ENCODE measurements at regions not wholly inside any gene's neighbourhood (a gene's known extent, or its start where the extent isn't known, plus 50 kb on each side); places are given as distances from the start of the nearest gene placed in this dataset.

DNA sequence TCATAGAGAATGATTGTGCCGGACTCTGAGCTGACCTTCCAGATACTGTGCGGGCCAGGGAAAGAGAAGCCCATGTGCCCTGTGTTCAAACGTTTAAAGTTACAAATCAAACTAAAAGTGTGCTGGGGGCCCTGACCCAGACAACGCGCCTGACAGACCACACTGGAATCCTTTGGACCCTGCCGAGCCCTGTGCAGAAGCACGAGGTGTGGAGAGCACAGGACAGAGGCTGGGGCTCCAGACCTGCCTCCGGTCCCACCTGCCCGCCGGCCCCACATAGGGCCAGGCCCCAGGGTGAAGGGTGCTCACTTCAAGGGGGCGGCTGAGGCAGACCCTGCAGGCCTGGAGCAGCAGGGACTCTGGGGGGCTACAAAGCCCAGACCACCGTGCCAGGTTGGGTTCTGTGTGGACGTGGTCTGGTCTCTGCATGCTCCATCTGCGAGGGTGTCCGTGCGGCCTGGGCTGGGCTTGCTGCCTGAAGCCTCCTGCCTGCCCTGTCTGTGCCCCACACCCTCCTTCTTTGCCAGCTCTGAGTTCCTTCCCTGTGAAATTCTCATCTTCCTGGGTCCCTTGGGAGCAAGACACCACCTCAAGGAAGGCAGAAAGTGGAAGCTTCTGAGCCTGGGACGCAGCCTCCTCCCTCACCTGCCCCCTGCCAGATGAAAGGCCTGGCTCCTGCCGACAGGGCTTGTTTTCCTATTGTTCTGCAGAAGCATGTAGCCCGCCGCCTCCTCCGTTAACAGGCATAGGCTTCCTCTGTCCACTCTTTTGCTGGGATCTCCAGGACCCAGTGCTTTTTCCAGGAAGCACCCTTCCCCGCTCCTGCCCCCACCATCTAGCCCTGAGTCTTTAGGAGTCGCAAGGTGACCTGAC is 186.2 kb downstream of the ERMARD start:
- WGBS (ENCODE audit: low lambda C conversion rate) = 66% methylated on average over 14 of the region's 23 CpGs
- no peak for DNase-seq
- no peak overlapping the region for H3K4me2 ChIP-seq
- H3K9ac ChIP-seq = no peak overlapping the region
- ChIA-PET POLR2A (no interaction called here), CTCF (no interaction called here)
- H3F3A ChIP-seq (replicated peaks; ENCODE audit: insufficient read depth) = no peaks in the 10 kb centered on the region
- TF ChIP-seq RXRA (IDR thresholded peaks at IDR 0.05; ENCODE audit: borderline replicate concordance, low read depth) = no peak
- TF ChIP-seq, protein P1, sequence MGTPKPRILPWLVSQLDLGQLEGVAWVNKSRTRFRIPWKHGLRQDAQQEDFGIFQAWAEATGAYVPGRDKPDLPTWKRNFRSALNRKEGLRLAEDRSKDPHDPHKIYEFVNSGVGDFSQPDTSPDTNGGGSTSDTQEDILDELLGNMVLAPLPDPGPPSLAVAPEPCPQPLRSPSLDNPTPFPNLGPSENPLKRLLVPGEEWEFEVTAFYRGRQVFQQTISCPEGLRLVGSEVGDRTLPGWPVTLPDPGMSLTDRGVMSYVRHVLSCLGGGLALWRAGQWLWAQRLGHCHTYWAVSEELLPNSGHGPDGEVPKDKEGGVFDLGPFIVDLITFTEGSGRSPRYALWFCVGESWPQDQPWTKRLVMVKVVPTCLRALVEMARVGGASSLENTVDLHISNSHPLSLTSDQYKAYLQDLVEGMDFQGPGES (IDR thresholded peaks at IDR 0.05; ENCODE audit: low read depth, low read length) = no peak
- H3K36me3 ChIP-seq (replicated peaks in 1 of 2; ENCODE audit: control insufficient read depth in 1 of 2, insufficient read depth in 2 of 2, low read length in 1 of 2) = no peaks in the 10 kb centered on the region
- no peak overlapping the region for H3K4me3 ChIP-seq (ENCODE audit: low read depth in 2 of 2, low read length in 1 of 2)
- H3K9me2 ChIP-seq = no peaks in the 10 kb centered on the region
- H3K4me1 ChIP-seq (ENCODE audit: control insufficient read depth in 1 of 2, insufficient read depth in 2 of 2, low read depth in 1 of 2, low read length in 1 of 2) = peaks cover 0 to 37% of the 10 kb centered on the region in 2 experiments; a peak in 1 of 4 replicates
- H3K79me2 ChIP-seq (ENCODE audit: insufficient read depth) = no peaks in the 10 kb centered on the region
- H3K27me3 ChIP-seq (ENCODE audit: insufficient read depth) = no peaks in the 10 kb centered on the region
- no peak overlapping the region for H3K27ac ChIP-seq (ENCODE audit: low read depth in 2 of 2, low read length in 1 of 2)
- no peaks in the 10 kb centered on the region for H4K20me1 ChIP-seq (ENCODE audit: insufficient read depth)
- no peaks in the 10 kb centered on the region for H3K9me3 ChIP-seq
- H2AFZ ChIP-seq (ENCODE audit: low read depth) = no peak overlapping the region

DNA sequence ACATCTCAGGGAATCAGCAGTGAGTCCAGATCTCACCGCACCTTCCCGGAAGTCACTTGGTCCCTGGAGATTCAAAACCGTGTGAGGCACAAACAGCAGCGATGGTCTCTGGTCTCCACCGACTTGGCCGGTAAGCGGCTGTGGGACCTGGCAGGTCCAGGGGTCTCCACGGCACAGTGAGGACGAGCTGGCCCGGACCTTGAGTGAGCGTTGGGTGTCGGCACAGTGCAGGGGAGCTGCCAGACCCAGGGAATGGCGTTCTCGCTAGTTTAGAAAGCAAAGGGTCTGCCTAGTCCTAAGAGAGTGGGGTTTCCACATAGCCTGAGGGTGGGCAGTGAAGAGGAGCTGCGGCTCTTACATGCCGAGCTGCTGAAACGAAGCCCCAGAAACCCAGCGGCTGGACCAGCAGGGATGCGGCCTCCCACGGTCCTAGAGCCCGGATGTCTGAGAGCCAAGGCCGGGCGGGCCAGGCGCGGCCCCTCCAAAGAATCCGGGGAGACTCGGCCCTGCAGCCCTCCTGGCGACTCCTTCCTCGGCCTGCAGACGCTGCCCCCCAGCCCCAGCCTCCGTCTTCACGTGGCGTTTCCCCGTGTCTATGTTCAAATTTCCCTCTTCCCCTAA is 185.0 kb downstream of the ERMARD start:
- no peaks in the 10 kb centered on the region for H3K79me2 ChIP-seq (ENCODE audit: insufficient read depth)
- ChIA-PET CTCF (interaction anchor here (0.7 kb wide), 1 partner anchor 105 kb away, joined by 3 read pairs; no protein-coding TSS in a partner anchor), POLR2A (no interaction called here)
- no peaks in the 10 kb centered on the region for H3K36me3 ChIP-seq (replicated peaks in 1 of 2; ENCODE audit: control insufficient read depth in 1 of 2, insufficient read depth in 2 of 2, low read length in 1 of 2)
- H3K27me3 ChIP-seq (ENCODE audit: insufficient read depth) = no peaks in the 10 kb centered on the region
- peaks cover 0 to 33% of the 10 kb centered on the region in 2 experiments; a peak in 1 of 4 replicates for H3K4me1 ChIP-seq (ENCODE audit: control insufficient read depth in 1 of 2, insufficient read depth in 2 of 2, low read depth in 1 of 2, low read length in 1 of 2)
- no peak overlapping the region for H3K9ac ChIP-seq
- no peak overlapping the region for H2AFZ ChIP-seq (ENCODE audit: low read depth)
- no peak overlapping the region for H3K27ac ChIP-seq (ENCODE audit: low read depth in 2 of 2, low read length in 1 of 2)
- WGBS (ENCODE audit: low lambda C conversion rate) = 65% methylated on average over 10 of the region's 34 CpGs
- H3K9me3 ChIP-seq = no peaks in the 10 kb centered on the region
- no peak for DNase-seq
- H3K4me2 ChIP-seq = no peak overlapping the region
- H4K20me1 ChIP-seq (ENCODE audit: insufficient read depth) = no peaks in the 10 kb centered on the region
- H3K4me3 ChIP-seq (ENCODE audit: low read depth in 2 of 2, low read length in 1 of 2) = no peak overlapping the region
- TF ChIP-seq EZH2phosphoT487 (IDR thresholded peaks at IDR 0.05; ENCODE audit: borderline replicate concordance, low read depth) = no peak
- TF ChIP-seq NRF1 (IDR thresholded peaks at IDR 0.05; ENCODE audit: low read depth, low read length) = no peak
- TF ChIP-seq TEAD4 (IDR thresholded peaks at IDR 0.05; ENCODE audit: borderline replicate concordance, insufficient read depth) = no peak
- no peak for TF ChIP-seq RFX5 (IDR thresholded peaks at IDR 0.05; ENCODE audit: low read length)
- TF ChIP-seq RXRA (IDR thresholded peaks at IDR 0.05; ENCODE audit: borderline replicate concordance, low read depth) = no peak
- no peak for TF ChIP-seq RCOR1 (IDR thresholded peaks at IDR 0.05; ENCODE audit: low read length)
- TF ChIP-seq FOSL2 (IDR thresholded peaks at IDR 0.05; ENCODE audit: borderline replicate concordance, low read depth) = no peak
- TF ChIP-seq POLR2AphosphoS5 (IDR thresholded peaks at IDR 0.05; ENCODE audit: low read depth, low read length) = no peak
- TF ChIP-seq, protein P2, sequence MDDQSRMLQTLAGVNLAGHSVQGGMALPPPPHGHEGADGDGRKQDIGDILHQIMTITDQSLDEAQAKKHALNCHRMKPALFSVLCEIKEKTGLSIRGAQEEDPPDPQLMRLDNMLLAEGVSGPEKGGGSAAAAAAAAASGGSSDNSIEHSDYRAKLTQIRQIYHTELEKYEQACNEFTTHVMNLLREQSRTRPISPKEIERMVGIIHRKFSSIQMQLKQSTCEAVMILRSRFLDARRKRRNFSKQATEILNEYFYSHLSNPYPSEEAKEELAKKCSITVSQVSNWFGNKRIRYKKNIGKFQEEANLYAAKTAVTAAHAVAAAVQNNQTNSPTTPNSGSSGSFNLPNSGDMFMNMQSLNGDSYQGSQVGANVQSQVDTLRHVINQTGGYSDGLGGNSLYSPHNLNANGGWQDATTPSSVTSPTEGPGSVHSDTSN (IDR thresholded peaks at IDR 0.05) = no peak
- TF ChIP-seq, protein P3, sequence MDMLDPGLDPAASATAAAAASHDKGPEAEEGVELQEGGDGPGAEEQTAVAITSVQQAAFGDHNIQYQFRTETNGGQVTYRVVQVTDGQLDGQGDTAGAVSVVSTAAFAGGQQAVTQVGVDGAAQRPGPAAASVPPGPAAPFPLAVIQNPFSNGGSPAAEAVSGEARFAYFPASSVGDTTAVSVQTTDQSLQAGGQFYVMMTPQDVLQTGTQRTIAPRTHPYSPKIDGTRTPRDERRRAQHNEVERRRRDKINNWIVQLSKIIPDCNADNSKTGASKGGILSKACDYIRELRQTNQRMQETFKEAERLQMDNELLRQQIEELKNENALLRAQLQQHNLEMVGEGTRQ (IDR thresholded peaks at IDR 0.05; ENCODE audit: borderline replicate concordance, low read depth, low read length) = no peak
- no peak for TF ChIP-seq SMC3 (IDR thresholded peaks at IDR 0.05; ENCODE audit: low read depth, low read length)
- no peak for TF ChIP-seq SIN3A (IDR thresholded peaks at IDR 0.05; ENCODE audit: borderline replicate concordance, low read depth, low read length)
- TF ChIP-seq CHD2 (IDR thresholded peaks at IDR 0.05; ENCODE audit: low read length, partially characterized antibody) = no peak
- TF ChIP-seq, protein P4, sequence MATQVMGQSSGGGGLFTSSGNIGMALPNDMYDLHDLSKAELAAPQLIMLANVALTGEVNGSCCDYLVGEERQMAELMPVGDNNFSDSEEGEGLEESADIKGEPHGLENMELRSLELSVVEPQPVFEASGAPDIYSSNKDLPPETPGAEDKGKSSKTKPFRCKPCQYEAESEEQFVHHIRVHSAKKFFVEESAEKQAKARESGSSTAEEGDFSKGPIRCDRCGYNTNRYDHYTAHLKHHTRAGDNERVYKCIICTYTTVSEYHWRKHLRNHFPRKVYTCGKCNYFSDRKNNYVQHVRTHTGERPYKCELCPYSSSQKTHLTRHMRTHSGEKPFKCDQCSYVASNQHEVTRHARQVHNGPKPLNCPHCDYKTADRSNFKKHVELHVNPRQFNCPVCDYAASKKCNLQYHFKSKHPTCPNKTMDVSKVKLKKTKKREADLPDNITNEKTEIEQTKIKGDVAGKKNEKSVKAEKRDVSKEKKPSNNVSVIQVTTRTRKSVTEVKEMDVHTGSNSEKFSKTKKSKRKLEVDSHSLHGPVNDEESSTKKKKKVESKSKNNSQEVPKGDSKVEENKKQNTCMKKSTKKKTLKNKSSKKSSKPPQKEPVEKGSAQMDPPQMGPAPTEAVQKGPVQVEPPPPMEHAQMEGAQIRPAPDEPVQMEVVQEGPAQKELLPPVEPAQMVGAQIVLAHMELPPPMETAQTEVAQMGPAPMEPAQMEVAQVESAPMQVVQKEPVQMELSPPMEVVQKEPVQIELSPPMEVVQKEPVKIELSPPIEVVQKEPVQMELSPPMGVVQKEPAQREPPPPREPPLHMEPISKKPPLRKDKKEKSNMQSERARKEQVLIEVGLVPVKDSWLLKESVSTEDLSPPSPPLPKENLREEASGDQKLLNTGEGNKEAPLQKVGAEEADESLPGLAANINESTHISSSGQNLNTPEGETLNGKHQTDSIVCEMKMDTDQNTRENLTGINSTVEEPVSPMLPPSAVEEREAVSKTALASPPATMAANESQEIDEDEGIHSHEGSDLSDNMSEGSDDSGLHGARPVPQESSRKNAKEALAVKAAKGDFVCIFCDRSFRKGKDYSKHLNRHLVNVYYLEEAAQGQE (IDR thresholded peaks at IDR 0.05; ENCODE audit: low read depth, low read length) = no peak
- TF ChIP-seq TCF12 (IDR thresholded peaks at IDR 0.05) = no peak
- TF ChIP-seq ELF1 (IDR thresholded peaks at IDR 0.05) = no peak
- no peaks in the 10 kb centered on the region for H3F3A ChIP-seq (replicated peaks; ENCODE audit: insufficient read depth)
- no peaks in the 10 kb centered on the region for H3K9me2 ChIP-seq

Data from SK-N-SH (cell line).